ENCODE measurements at regions not wholly inside any gene's neighbourhood (a gene's known extent, or its start where the extent isn't known, plus 50 kb on each side); places are given as distances from the start of the nearest gene placed in this dataset.

DNA sequence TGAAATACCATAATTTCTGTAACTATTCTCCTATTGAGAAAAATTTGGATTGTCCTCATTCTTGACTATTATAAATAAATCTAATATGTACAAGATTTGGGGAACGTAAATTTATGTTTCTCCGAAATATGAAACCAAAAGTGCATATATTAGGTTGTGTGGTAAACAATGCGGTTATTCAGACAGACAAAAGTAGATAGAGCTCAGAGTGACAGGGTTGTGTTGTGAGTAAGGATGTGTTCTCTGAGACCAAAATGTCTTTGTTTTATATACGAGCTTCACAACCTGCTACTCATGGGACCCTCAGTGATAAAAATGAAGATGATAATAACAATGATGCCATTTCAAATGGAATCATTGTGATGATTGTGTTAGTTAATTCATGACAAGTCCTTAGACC is 796.3 kb upstream of the SLC10A2 start:
- H3K36me3 Mint-ChIP-seq, result no peaks in the 10 kb centered on the region
- peaks cover 4% of the 10 kb centered on the region for H3K9me3 Mint-ChIP-seq
- H3K27ac Mint-ChIP-seq, result no peak overlapping the region
- peaks cover 15% of the 10 kb centered on the region for H3K4me1 Mint-ChIP-seq
- TF ChIP-seq, protein P1, sequence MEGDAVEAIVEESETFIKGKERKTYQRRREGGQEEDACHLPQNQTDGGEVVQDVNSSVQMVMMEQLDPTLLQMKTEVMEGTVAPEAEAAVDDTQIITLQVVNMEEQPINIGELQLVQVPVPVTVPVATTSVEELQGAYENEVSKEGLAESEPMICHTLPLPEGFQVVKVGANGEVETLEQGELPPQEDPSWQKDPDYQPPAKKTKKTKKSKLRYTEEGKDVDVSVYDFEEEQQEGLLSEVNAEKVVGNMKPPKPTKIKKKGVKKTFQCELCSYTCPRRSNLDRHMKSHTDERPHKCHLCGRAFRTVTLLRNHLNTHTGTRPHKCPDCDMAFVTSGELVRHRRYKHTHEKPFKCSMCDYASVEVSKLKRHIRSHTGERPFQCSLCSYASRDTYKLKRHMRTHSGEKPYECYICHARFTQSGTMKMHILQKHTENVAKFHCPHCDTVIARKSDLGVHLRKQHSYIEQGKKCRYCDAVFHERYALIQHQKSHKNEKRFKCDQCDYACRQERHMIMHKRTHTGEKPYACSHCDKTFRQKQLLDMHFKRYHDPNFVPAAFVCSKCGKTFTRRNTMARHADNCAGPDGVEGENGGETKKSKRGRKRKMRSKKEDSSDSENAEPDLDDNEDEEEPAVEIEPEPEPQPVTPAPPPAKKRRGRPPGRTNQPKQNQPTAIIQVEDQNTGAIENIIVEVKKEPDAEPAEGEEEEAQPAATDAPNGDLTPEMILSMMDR (IDR thresholded peaks at IDR 0.05; ENCODE audit: unreplicated experiment), result no peak
- DNase-seq (ENCODE audit: low spot score in 2 of 2, unreplicated experiment in 2 of 2), result no peak
- H3K27me3 Mint-ChIP-seq (ENCODE audit: low read depth), result no peaks in the 10 kb centered on the region
- no peak overlapping the region for H3K4me3 Mint-ChIP-seq

DNA sequence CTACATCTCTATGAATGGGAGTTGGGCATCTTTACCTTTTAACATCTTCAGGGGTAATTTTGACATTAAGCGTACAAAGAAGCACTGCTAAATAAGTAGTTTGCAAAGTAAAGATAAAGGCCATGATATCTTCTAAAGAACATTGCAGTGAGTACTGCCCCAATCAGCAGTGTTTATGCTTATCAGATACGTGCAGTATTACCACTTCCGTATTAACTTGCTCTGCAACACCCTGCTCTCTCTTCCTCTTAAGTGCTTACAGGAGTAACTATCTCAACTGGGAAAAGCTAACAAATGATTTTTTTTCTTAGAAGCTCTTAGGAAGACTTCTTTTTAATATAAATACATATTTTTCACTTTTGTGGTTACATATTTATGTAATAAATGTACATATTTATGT is 793.7 kb upstream of the SLC10A2 start:
- peaks cover 15% of the 10 kb centered on the region for H3K4me1 Mint-ChIP-seq
- TF ChIP-seq, protein P1 (IDR thresholded peaks at IDR 0.05; ENCODE audit: unreplicated experiment), result no peak
- no peak for DNase-seq (ENCODE audit: low spot score in 2 of 2, unreplicated experiment in 2 of 2)
- peaks cover under 1% of the 10 kb centered on the region for H3K9me3 Mint-ChIP-seq
- H3K36me3 Mint-ChIP-seq, result no peaks in the 10 kb centered on the region
- no peak overlapping the region for H3K27ac Mint-ChIP-seq
- H3K4me3 Mint-ChIP-seq, result no peak overlapping the region
- H3K27me3 Mint-ChIP-seq (ENCODE audit: low read depth), result no peaks in the 10 kb centered on the region

DNA sequence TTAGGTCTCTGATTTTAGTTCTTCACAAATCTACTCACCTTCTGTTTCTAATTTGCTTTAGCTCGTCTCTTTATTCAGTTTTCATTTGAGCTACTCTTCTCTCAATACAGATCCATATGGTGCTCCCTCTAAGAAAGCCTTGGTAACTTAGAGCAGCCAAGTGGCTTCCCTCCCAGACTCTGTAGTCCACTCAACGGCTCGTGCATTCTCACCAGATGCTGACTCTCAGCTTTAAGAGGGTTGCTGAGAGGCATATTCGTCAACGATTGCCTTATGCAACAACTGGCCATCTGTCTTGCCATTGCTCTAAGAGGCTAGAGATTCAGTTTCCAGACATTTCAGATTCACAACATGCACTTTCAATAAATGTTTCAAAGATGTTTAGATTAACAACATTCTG is 785.8 kb upstream of the SLC10A2 start:
- Mint-ChIP-seq H3K4me3 (no peak overlapping the region), H3K36me3 (peaks cover 3% of the 10 kb centered on the region), H3K4me1 (no peaks in the 10 kb centered on the region), H3K27me3 (ENCODE audit: low read depth) (no peaks in the 10 kb centered on the region), H3K27ac (no peak overlapping the region), H3K9me3 (peaks cover 13% of the 10 kb centered on the region)
- no peak for DNase-seq (ENCODE audit: low spot score in 2 of 2, unreplicated experiment in 2 of 2)
- TF ChIP-seq, protein P1 (IDR thresholded peaks at IDR 0.05; ENCODE audit: unreplicated experiment), result no peak

DNA sequence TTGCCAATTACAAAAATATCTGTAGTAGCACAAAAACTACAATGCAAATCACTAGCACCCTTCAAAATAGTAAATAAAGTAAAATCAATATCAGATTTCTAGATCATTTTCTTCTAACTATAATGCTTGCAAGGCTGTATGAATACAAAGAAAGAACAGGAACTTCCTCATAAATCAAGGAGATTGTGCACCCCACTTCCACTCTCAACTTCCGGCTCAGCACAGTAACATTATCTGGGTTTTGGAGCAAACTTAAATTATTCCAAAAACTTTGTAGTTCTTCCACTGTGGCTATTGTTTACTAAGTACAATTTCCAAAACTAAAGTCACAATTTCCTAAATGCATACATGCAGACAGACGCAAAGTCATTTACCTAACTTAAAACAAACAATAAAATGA is 778.3 kb upstream of the SLC10A2 start:
- DNase-seq (ENCODE audit: low spot score in 2 of 2, unreplicated experiment in 2 of 2), result no peak
- peaks cover 2% of the 10 kb centered on the region for H3K4me1 Mint-ChIP-seq
- no peak overlapping the region for H3K27ac Mint-ChIP-seq
- no peaks in the 10 kb centered on the region for H3K27me3 Mint-ChIP-seq (ENCODE audit: low read depth)
- H3K36me3 Mint-ChIP-seq, result no peaks in the 10 kb centered on the region
- peaks cover 4% of the 10 kb centered on the region for H3K9me3 Mint-ChIP-seq
- no peak overlapping the region for H3K4me3 Mint-ChIP-seq
- TF ChIP-seq, protein P1 (IDR thresholded peaks at IDR 0.05; ENCODE audit: unreplicated experiment), result no peak

DNA sequence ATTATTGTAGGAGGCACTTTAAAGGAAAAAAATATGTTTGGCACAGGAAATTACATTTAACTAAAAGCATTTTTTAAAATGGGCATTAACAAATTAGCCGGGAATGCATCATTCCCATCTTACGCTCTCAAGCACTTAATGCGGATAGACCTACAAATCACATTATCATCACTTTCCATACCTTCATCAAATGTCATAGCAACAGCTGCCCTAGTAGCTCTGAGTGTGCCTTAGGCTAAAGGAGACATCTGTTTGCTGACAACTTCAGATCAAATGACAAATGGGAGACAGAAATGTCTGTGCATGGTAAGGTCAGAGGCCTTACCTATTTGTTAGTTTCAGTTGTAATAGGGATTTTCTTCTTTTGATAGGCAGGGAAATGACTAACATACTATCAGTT is 773.2 kb upstream of the SLC10A2 start:
- TF ChIP-seq, protein P1 (IDR thresholded peaks at IDR 0.05; ENCODE audit: unreplicated experiment), result no peak
- Mint-ChIP-seq H3K27ac (no peak overlapping the region), H3K36me3 (no peaks in the 10 kb centered on the region), H3K4me1 (peaks cover 5% of the 10 kb centered on the region), H3K27me3 (ENCODE audit: low read depth) (no peaks in the 10 kb centered on the region), H3K4me3 (no peak overlapping the region), H3K9me3 (peaks cover under 1% of the 10 kb centered on the region)
- DNase-seq (ENCODE audit: low spot score in 2 of 2, unreplicated experiment in 2 of 2), result no peak

DNA sequence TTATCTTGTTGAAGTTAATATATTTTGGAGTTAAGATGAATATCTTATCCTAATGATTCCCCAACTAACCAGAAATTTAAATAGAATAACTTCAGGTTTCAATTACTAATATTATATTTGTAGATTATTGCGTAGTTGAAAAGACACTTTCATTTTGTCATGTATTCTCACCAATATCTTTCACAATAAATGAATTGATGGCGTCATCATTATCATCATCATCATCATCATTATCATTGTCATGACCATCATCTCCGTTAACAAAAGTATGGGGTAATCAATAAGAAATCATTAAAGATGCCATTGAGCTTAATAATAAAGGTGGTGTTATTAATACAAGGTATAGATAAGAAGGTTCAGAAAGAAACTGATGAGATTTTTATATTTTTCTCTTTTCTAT is 768.8 kb upstream of the SLC10A2 start:
- TF ChIP-seq, protein P1 (IDR thresholded peaks at IDR 0.05; ENCODE audit: unreplicated experiment), result no peak
- Mint-ChIP-seq H3K27ac (no peak overlapping the region), H3K9me3 (peaks cover 19% of the 10 kb centered on the region), H3K36me3 (peaks cover 7% of the 10 kb centered on the region), H3K4me1 (peaks cover 5% of the 10 kb centered on the region), H3K27me3 (ENCODE audit: low read depth) (no peaks in the 10 kb centered on the region), H3K4me3 (no peak overlapping the region)
- DNase-seq (ENCODE audit: low spot score in 2 of 2, unreplicated experiment in 2 of 2), result no peak
